ENCODE measurements at regions not wholly inside any gene's neighbourhood (a gene's known extent, or its start where the extent isn't known, plus 50 kb on each side); places are given as distances from the start of the nearest gene placed in this dataset.

DNA sequence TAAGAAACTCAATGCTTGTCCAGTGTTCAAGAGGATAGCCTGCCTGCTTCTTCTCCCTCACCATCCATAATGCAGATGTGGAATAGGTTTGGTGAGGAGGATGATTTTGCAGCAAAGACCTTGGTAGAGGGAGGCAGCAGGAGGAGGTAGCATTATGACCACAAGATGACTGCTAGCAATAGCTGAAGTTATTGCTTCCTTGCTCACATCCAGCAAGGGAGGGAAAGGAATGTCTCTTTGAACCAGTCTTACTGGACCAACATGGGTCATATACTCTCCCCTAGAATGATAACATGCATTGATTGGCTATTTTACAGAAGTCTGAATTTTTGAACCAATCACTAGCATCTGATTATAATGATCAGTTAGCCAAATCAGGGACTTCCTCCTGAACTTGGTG, 607.6 kb downstream of the EBF1 start:
- TF ChIP-seq, protein P1, sequence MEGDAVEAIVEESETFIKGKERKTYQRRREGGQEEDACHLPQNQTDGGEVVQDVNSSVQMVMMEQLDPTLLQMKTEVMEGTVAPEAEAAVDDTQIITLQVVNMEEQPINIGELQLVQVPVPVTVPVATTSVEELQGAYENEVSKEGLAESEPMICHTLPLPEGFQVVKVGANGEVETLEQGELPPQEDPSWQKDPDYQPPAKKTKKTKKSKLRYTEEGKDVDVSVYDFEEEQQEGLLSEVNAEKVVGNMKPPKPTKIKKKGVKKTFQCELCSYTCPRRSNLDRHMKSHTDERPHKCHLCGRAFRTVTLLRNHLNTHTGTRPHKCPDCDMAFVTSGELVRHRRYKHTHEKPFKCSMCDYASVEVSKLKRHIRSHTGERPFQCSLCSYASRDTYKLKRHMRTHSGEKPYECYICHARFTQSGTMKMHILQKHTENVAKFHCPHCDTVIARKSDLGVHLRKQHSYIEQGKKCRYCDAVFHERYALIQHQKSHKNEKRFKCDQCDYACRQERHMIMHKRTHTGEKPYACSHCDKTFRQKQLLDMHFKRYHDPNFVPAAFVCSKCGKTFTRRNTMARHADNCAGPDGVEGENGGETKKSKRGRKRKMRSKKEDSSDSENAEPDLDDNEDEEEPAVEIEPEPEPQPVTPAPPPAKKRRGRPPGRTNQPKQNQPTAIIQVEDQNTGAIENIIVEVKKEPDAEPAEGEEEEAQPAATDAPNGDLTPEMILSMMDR (IDR thresholded peaks at IDR 0.05): no peak
- no peak for TF ChIP-seq POLR2A (IDR thresholded peaks at IDR 0.05)

Data from lower leg skin (tissue), 3 donors.